CD14-positive monocyte (primary cell): ENCODE measurements at regions not wholly inside any gene's neighbourhood (a gene's known extent, or its start where the extent isn't known, plus 50 kb on each side); places are given as distances from the start of the nearest gene placed in this dataset.

Experiments used
- DNase-seq, 3 donors: peaks; one replicate each; pipeline ENCODE4 v3.0.0-alpha.2; 2011 to 2022
- H2AFZ ChIP-seq: 2 replicates; pipeline ENCODE4 v1.6.0; 2012; ENCODE audit warnings: mild to moderate bottlenecking, low read depth, low read length, inconsistent platforms; ENCODE audit not compliant: insufficient read depth, poor library complexity, severe bottlenecking
- H3K27ac ChIP-seq, 2 donors: 1 replicate in 1 of 2; 2 replicates in 1 of 2; pipeline ENCODE4 v1.5.1; 2012 to 2013; ENCODE audit warnings: low read length in 2 of 2, control low read depth in 1 of 2, inconsistent platforms in 1 of 2, low read depth in 1 of 2, mild to moderate bottlenecking in 1 of 2
- H3K27me3 ChIP-seq, 2 donors: one replicate each; pipeline versions ENCODE4 v1.6.0 to v1.6.1; 2011 to 2013; ENCODE audit warnings: low read length in 2 of 2; ENCODE audit not compliant: control insufficient read depth in 2 of 2, insufficient read depth in 2 of 2
- H3K36me3 ChIP-seq, 2 donors: replicated peaks in 1 of 2; 1 replicate in 1 of 2; 2 replicates in 1 of 2; pipeline versions ENCODE4 v1.5.1 to v1.6.1; 2012 to 2013; ENCODE audit warnings: low read length in 2 of 2, control low read depth in 1 of 2, inconsistent platforms in 1 of 2, mild to moderate bottlenecking in 1 of 2; ENCODE audit not compliant: insufficient read depth in 2 of 2, control insufficient read depth in 1 of 2
- H3K4me1 ChIP-seq, 2 donors: 1 replicate in 1 of 2; 2 replicates in 1 of 2; pipeline versions ENCODE4 v1.5.1 to v1.6.1; 2012 to 2013; ENCODE audit warnings: low read length in 2 of 2, control low read depth in 1 of 2, inconsistent platforms in 1 of 2, mild to moderate bottlenecking in 1 of 2, moderate library complexity in 1 of 2; ENCODE audit not compliant: insufficient read depth in 2 of 2, control insufficient read depth in 1 of 2
- H3K4me2 ChIP-seq: replicated peaks from 2 replicates; pipeline ENCODE3; 2012; ENCODE audit warnings: low read length, moderate library complexity, mild to moderate bottlenecking; ENCODE audit not compliant: poor library complexity, severe bottlenecking; ENCODE audit errors: extremely low read depth
- H3K4me3 ChIP-seq, 3 experiments: fragments of 200-600 bp in 1 of 3; sonication (generic) in 1 of 3; replicated peaks in 1 of 3; 1 replicate in 2 of 3; 2 replicates in 1 of 3; pipeline ENCODE4 v1.5.1; 2011 to 2013; ENCODE audit warnings: low read length in 3 of 3, mild to moderate bottlenecking in 3 of 3, control low read depth in 2 of 3, low read depth in 2 of 3, inconsistent platforms in 1 of 3, moderate library complexity in 1 of 3
- H3K79me2 ChIP-seq: 2 replicates; pipeline ENCODE4 v1.6.0; 2012; ENCODE audit warnings: mild to moderate bottlenecking, control low read depth, inconsistent platforms, low read length, moderate library complexity; ENCODE audit not compliant: insufficient read depth
- H3K9ac ChIP-seq: 2 replicates; pipeline ENCODE4 v1.6.0; 2017; ENCODE audit warnings: low read length, mild to moderate bottlenecking; ENCODE audit not compliant: insufficient read depth, poor library complexity, severe bottlenecking
- H3K9me3 ChIP-seq, 2 donors: replicated peaks in 1 of 2; 1 replicate in 1 of 2; 2 replicates in 1 of 2; pipeline versions ENCODE4 v1.5.1 to v1.6.1; 2012 to 2013; ENCODE audit warnings: low read length in 2 of 2, control low read depth in 1 of 2; ENCODE audit not compliant: control insufficient read depth in 1 of 2, insufficient read depth in 1 of 2
- H4K20me1 ChIP-seq: 2 replicates; pipeline ENCODE4 v1.6.0; 2012; ENCODE audit warnings: mild to moderate bottlenecking, low read length, control low read depth, moderate library complexity; ENCODE audit not compliant: insufficient read depth
- H3K27ac Mint-ChIP-seq, 7 donors: one replicate each; pipeline ENCODE4 v1.8.0; 2020; ENCODE audit warnings: mild to moderate bottlenecking in 7 of 7, mixed read lengths in 7 of 7, moderate library complexity in 6 of 7, inconsistent platforms in 2 of 7
- H3K27me3 Mint-ChIP-seq, 3 donors: one replicate each; pipeline ENCODE4 v1.8.0; 2021 to 2022; ENCODE audit warnings: low read depth in 3 of 3, mild to moderate bottlenecking in 3 of 3, mixed read lengths in 3 of 3, moderate library complexity in 3 of 3, inconsistent platforms in 1 of 3
- H3K36me3 Mint-ChIP-seq, 2 donors: one replicate each; pipeline ENCODE4 v1.8.0; 2020; ENCODE audit warnings: mixed read lengths in 2 of 2, inconsistent platforms in 1 of 2, mild to moderate bottlenecking in 1 of 2
- H3K4me1 Mint-ChIP-seq: one replicate; pipeline ENCODE4 v1.8.0; 2020; ENCODE audit warnings: mild to moderate bottlenecking, mixed read lengths
- H3K4me3 Mint-ChIP-seq, 2 donors: one replicate each; pipeline ENCODE4 v1.8.0; 2020; ENCODE audit warnings: mild to moderate bottlenecking in 2 of 2, mixed read lengths in 2 of 2, moderate library complexity in 1 of 2
- H3K9me3 Mint-ChIP-seq, 7 donors: one replicate each; pipeline ENCODE4 v1.8.0; 2020 to 2022; ENCODE audit warnings: mixed read lengths in 7 of 7, mild to moderate bottlenecking in 6 of 7, moderate library complexity in 6 of 7, inconsistent platforms in 2 of 7
- CTCF ChIP-seq: fragments of 200-600 bp; IDR thresholded peaks from one replicate; pipeline ENCODE4 v1.8.0; 2022; ENCODE audit warnings: antibody characterized with exemption, mild to moderate bottlenecking
- WGBS: methylation state at CpG from one replicate; pipeline ENCODE4 v1.1.5; 2013; ENCODE audit warnings: missing lambda C conversion rate; ENCODE audit not compliant: insufficient coverage; 5-methylcytosine and 5-hydroxymethylcytosine counted together
- intact Hi-C, 2 donors: fragments of 100-400 bp; cut with micrococcal nuclease; formaldehyde crosslinking; loops; one replicate each; pipeline versions ENCODE4 v1.15.0 to v1.15.1; 2023

- H3K4me1 Mint-ChIP-seq: no peaks in the 10 kb centered on the region
- peaks cover 0 to 5% of the 10 kb centered on the region in 2 donors for H3K9me3 ChIP-seq
- no peak for TF ChIP-seq CTCF
- H3K27me3 Mint-ChIP-seq: no peaks in the 10 kb centered on the region
- H3K27ac Mint-ChIP-seq: no peak overlapping the region
- H3K79me2 ChIP-seq: no peaks in the 10 kb centered on the region
- H3K36me3 Mint-ChIP-seq: no peaks in the 10 kb centered on the region
- no peak overlapping the region for H3K9ac ChIP-seq
- H3K9me3 Mint-ChIP-seq: peaks cover 2 to 10% (median 3%) of the 10 kb centered on the region in 7 donors
- no peak overlapping the region for H3K4me2 ChIP-seq
- no peak overlapping the region for H3K27ac ChIP-seq
- no peak overlapping the region for H3K4me3 ChIP-seq
- 100% methylated on average over 2 of the region's 4 CpGs for WGBS
- no peaks in the 10 kb centered on the region for H4K20me1 ChIP-seq
- H2AFZ ChIP-seq: no peak overlapping the region
- H3K4me3 Mint-ChIP-seq: no peak overlapping the region
- DNase-seq: no peak
- no peaks in the 10 kb centered on the region for H3K36me3 ChIP-seq
- H3K27me3 ChIP-seq: no peaks in the 10 kb centered on the region
- intact Hi-C loops: no loop called here
- no peaks in the 10 kb centered on the region for H3K4me1 ChIP-seq
These were observed 525.7 kb downstream of the TLE4 start for GRCh38 chr9:80097476-80097875.

GRCh38 chr9:80094176-80094771 is 522.5 kb downstream of the TLE4 start:
- H3K4me3 Mint-ChIP-seq: no peak overlapping the region
- H3K9ac ChIP-seq: no peak overlapping the region
- DNase-seq: no peak
- H3K36me3 ChIP-seq: no peaks in the 10 kb centered on the region
- H3K9me3 Mint-ChIP-seq: peaks cover 2 to 14% (median 4%) of the 10 kb centered on the region in 7 donors
- H3K9me3 ChIP-seq: peaks cover 3 to 6% of the 10 kb centered on the region in 2 donors
- no peaks in the 10 kb centered on the region for H4K20me1 ChIP-seq
- H3K4me1 ChIP-seq: no peaks in the 10 kb centered on the region
- no peaks in the 10 kb centered on the region for H3K36me3 Mint-ChIP-seq
- intact Hi-C loops: no loop called here
- H3K27me3 Mint-ChIP-seq: no peaks in the 10 kb centered on the region
- no peak overlapping the region for H3K27ac Mint-ChIP-seq
- H3K4me2 ChIP-seq: no peak overlapping the region
- no peak overlapping the region for H2AFZ ChIP-seq
- no peak overlapping the region for H3K4me3 ChIP-seq
- H3K4me1 Mint-ChIP-seq: no peaks in the 10 kb centered on the region
- no peak overlapping the region for H3K27ac ChIP-seq
- TF ChIP-seq CTCF: no peak
- no peaks in the 10 kb centered on the region for H3K27me3 ChIP-seq
- no peaks in the 10 kb centered on the region for H3K79me2 ChIP-seq
- no CpG with 5 or more reads among the region's 1 CpG for WGBS
